ENCODE measurements at regions not wholly inside any gene's neighbourhood (a gene's known extent, or its start where the extent isn't known, plus 50 kb on each side); places are given as distances from the start of the nearest gene placed in this dataset.

- Histone ChIP-seq H3K4me3 (ENCODE audit: low read depth in 2 of 2, low read length in 2 of 2) (no peak overlapping the region), H3K27ac (ENCODE audit: low read length) (no peak overlapping the region), H3K27me3 (ENCODE audit: control insufficient read depth, insufficient read depth, low read length) (no peaks in the 10 kb centered on the region), H3K9me3 (ENCODE audit: control insufficient read depth, insufficient read depth, low read depth, low read length) (no peaks in the 10 kb centered on the region), H3K36me3 (ENCODE audit: control insufficient read depth, insufficient read depth, low read length) (no peaks in the 10 kb centered on the region), H3K4me1 (ENCODE audit: control insufficient read depth, insufficient read depth, low read length) (no peaks in the 10 kb centered on the region)
- no peak for TF ChIP-seq SIN3A (IDR thresholded peaks at IDR 0.05; ENCODE audit: borderline replicate concordance, insufficient read depth, low read depth, low read length)
- no peak for TF ChIP-seq TCF7L2 (IDR thresholded peaks at IDR 0.05; ENCODE audit: low read depth, low read length)
- no peak for TF ChIP-seq CTCF (IDR thresholded peaks at IDR 0.05)
- no peak for TF ChIP-seq REST (IDR thresholded peaks at IDR 0.05; ENCODE audit: insufficient read depth in 1 of 2, low read depth in 2 of 2, low read length in 1 of 2)
- TF ChIP-seq POLR2AphosphoS5 (IDR thresholded peaks at IDR 0.05; ENCODE audit: low read depth, low read length): no peak
- CTCF ChIA-PET: no interaction called here
- ATAC-seq (peak; percentile 69; the same call in 1 of the 2 replicates), DNase-seq (ENCODE audit: low read depth, low spot score) (no peak)
- in situ Hi-C loops (cut with HindIII; ENCODE audit: low pct_unique_long_range_greater_than_20kb, low sequenced_read_pairs): no loop called here
- no TSS peak for BruUV-seq (replicated peaks)
- POLR2A ChIA-PET: no interaction called here
- intact Hi-C loops (cut with micrococcal nuclease; ENCODE audit: unreplicated experiment): no loop called here
These were observed 420.7 kb upstream of the CADM1 start for GRCh38 chr11:115924744-115925567.

GRCh38 chr11:115922876-115923275 lies 418.7 kb upstream of the CADM1 start:
- TF ChIP-seq SIN3A (IDR thresholded peaks at IDR 0.05; ENCODE audit: borderline replicate concordance, insufficient read depth, low read depth, low read length) (no peak), REST (IDR thresholded peaks at IDR 0.05; ENCODE audit: insufficient read depth in 1 of 2, low read depth in 2 of 2, low read length in 1 of 2) (no peak), CTCF (IDR thresholded peaks at IDR 0.05) (no peak), POLR2AphosphoS5 (IDR thresholded peaks at IDR 0.05; ENCODE audit: low read depth, low read length) (no peak), TCF7L2 (IDR thresholded peaks at IDR 0.05; ENCODE audit: low read depth, low read length) (no peak)
- ChIA-PET POLR2A (no interaction called here), CTCF (no interaction called here)
- Histone ChIP-seq H3K4me1 (ENCODE audit: control insufficient read depth, insufficient read depth, low read length) (no peaks in the 10 kb centered on the region), H3K27me3 (ENCODE audit: control insufficient read depth, insufficient read depth, low read length) (no peaks in the 10 kb centered on the region), H3K4me3 (ENCODE audit: low read depth in 2 of 2, low read length in 2 of 2) (no peak overlapping the region), H3K36me3 (ENCODE audit: control insufficient read depth, insufficient read depth, low read length) (no peaks in the 10 kb centered on the region), H3K27ac (ENCODE audit: low read length) (no peak overlapping the region), H3K9me3 (ENCODE audit: control insufficient read depth, insufficient read depth, low read depth, low read length) (no peaks in the 10 kb centered on the region)
- no TSS peak for BruUV-seq (replicated peaks)
- intact Hi-C loops (cut with micrococcal nuclease; ENCODE audit: unreplicated experiment) (no loop called here), in situ Hi-C loops (cut with HindIII; ENCODE audit: low pct_unique_long_range_greater_than_20kb, low sequenced_read_pairs) (no loop called here)
- ATAC-seq: no peak
- no peak for DNase-seq (ENCODE audit: low read depth, low spot score)
